ELF-1 (cell line): ENCODE measurements at regions not wholly inside any gene's neighbourhood (a gene's known extent, or its start where the extent isn't known, plus 50 kb on each side); places are given as distances from the start of the nearest gene placed in this dataset.
A peak's percentile ranks its signal among the peaks of the same experiment; 100 is the strongest.

Experiments
- DNase-seq: peaks from one replicate; pipeline ENCODE4 v3.0.0-alpha.2; 2016; ENCODE audit warnings: low read depth, low spot score

DNA sequence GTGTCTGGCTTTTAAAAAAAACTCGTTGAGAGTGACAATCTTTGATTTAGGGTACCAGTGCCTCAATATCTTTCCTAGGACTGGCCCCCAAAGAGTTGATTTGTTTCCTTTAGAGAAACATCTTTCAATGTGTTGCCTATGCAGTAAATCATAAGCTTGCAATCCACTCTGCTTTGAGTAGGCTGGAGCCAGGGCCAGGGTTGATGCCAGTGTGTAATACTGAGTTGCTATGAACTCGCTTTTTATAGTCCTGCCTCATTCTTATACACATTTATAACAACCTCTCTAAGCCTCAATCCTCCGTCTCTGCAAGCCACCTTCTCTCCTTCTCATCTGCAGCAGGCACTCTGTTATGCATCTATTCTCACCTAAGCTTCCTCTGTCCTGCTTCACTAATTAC lies 674.9 kb upstream of the POM121L12 start:
- DNase-seq: no peak

DNA sequence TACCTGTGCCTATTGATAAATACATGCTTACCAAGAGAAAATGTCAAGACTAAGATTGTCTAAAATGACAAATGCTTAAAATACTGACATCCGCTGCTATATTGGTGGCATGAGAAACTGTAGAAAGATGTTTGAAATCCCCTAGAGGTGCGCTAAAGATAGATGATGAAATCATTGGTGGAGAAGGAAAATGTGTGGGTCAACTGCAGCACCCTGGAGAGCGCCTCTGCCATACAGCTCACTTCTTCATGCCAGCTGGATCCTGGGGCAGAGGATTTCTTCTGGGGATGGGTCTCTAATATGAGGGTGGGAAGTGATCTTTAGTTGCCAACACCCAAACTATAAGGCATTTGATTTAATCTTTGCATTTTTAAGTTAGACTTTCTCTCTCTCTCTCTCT lies 680.4 kb upstream of the POM121L12 start:
- peak; percentile 27 for DNase-seq

DNA sequence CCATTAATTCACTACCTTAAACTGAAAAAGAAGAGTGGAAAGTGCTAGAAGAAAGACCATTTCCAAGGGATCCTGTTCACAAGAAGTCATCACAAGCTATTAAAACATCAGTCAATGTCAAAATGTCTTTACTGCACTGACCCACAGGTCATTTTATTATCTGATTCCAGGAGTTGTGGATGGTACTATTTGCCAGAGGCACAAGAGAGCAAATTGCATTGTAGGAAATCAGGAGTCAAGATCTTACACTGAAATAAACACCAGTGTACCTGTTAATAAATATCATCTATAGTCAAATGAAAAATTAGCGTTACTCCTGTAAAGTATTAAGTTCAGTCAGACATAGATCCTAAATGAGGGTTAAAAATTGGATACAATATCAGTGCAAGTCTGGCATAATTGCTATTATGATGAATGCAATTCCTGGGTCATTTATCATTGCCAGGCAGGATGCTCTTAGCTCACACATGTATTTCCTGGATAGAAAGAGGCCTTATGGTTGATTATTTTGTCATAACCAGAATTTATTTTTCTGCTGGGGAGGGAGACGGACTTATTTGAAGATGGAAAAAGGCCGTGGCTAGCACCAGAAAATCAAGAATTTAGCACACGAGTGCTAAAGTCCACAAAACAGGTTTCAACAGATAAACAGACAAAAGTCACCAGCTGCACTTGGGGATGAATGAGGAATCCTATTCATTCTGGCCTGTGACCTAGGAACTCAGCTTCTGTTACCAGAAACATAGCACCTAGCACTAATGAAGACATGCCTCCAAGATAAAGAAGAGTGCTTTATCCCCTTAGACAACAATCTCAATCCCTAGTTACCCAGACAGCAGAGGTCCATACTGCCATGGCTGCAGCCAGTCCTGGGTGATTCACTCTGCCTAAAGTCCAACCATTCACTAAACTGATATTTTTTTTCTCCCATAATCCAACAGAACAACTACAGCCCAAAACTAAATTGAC lies 683.1 kb upstream of the POM121L12 start:
- DNase-seq: no peak

DNA sequence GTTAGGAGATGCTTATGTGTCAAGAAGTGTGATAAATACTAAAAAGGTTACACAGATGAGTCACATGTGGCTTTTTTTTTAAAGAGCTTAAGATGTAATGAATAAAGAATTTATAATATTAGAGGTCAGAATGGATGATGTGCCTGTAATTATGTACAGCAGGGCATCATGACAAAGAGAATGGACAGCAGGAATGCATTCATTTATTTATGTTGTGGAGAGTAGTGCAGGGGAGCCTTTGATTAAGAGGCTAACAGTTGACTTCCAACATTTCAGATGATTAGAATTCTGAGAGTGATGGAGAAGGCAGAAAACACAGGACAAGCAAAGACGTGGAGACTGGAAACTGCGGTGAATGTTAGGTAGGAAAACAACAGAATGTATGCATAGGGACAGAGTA lies 691.4 kb upstream of the POM121L12 start:
- DNase-seq: no peak

DNA sequence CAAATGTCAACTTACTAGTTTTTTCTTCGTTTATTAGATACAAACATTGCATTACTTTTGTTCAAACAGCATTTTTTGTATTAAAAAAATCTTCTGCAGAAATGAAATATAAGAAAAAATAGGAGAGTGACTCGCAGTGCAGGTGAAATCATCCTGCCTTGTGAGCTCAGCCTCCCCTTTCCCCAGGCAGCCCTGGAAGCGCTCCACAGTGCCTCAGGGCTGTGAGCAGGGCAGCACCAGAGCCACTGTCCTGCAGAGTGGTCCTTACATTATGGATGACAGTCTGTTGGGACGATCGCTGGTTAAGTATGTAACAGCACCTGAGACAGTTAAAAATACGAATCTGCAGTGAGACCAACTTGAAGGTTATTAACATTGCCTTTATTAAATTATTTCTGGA lies 695.4 kb upstream of the POM121L12 start:
- no peak for DNase-seq

DNA sequence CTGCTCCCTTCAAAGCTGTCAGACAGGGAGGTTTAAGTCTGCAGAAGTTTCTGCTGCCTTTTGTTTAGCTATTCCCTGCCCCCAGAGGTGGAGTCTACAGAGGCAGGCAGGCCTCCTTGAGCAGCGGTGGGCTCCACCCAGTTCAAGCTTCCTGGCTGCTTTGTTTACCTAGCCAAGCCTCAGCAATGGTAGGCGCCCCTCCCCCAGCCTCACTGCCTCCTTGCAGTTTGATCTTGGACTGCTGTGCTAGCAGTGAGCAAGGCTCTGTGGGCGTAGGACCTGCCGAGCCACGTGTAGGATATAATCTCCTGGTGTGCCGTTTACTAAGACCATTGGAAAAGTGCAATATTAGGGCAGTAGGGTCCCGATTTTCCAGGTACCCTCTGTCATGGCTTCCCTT lies 707.1 kb upstream of the POM121L12 start:
- DNase-seq: peak; percentile 54

DNA sequence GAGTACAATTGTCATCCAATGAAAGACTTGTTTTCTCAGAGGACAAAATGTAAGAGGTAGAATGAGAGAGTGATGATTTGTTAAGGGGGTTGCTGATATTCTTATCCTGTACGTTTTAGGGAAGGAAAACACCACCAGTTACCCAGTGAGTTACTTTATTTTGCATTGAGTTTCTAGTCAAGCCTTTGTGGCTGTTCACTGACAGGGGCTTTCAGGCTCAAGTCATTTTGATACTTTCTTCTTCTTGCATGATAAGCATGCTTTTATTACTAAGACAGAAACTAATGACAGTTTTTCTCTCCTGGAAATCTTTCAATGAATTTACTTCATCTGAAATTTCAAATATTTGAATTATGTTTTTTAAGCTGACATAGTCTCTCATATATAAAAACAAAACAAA lies 710.2 kb upstream of the POM121L12 start:
- no peak for DNase-seq

DNA sequence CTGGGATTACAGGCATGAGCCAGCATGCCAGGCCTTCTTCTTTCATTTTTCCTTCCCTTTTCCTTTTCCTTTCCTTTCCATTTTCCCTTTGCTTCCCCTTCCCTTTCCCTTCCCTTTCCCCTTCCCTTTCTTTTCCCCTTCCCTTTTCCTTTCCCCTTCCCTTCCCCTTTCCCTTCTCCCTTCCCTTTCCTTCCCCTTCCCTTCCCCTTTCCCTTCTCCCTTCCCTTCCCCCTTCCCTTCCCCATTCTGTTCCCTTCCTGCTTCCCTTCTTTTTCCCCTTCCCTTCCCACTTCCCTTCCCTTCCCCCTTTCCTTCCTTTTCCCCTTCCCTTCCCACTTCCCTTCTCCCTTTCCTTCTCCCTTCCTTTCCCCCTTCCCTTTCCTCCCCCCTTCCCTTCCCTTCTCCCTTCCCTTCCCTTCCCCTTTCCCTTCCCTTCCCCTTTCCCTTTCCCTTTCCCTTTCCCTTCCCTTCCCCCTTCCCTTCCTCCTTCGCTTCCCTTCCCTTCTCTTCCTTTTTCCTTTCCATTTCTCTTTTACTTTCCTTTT lies 712.2 kb upstream of the POM121L12 start:
- DNase-seq: no peak

DNA sequence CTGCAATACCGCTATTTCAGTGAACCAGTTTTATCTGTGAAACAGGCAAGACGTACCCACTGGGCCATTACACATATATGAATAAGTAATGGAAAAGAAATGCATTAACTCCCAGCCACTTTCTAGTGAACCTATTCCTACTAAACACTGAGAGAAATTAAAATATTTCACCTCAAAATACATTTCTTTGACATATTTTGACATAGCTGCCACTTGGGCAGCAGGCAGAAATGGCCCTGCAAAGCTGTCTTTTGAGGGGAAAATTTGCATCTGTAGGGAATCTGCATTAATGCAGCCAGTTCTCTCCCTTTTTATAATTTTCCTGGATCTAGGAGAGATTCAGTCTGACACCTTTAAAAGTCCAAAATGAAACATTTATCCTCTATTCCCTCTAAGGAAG lies 714.8 kb upstream of the POM121L12 start:
- no peak for DNase-seq

DNA sequence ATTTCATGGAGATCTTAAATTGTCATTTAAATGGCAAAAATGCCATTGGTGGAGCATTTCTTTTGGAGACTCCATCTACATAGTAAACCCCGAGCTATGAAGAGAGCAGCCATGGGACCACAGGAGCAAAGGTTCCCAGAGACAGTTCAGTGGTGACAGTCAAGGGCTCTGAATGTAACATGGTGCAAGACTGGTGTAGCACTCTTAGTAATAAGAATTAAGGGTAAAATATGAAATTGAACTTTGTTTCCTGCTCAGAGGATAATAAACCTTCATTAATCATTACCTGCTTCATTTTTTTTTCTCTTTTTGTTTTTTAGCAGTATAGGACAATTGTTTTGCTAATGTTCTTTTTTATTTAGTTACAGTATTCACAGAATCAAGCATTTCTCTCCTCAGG lies 717.5 kb upstream of the POM121L12 start:
- no peak for DNase-seq

DNA sequence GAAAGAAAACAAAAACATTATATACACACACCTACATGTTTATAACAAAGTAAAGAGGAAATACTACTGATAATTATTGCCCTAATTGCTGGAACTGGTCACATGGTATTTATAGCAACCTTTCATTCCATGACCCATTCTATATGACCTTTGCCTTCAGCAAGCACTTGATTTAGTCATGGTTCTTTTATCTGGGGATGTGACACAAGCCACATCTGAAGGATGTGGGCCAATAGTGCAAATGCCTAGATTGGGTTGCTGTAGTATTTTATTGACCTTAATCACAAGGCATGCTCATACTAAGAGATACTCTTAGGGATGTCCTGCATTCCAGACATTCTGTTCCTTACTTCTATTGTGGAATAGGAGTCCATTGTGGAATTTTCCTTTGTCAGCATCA lies 723.5 kb upstream of the POM121L12 start:
- no peak for DNase-seq

DNA sequence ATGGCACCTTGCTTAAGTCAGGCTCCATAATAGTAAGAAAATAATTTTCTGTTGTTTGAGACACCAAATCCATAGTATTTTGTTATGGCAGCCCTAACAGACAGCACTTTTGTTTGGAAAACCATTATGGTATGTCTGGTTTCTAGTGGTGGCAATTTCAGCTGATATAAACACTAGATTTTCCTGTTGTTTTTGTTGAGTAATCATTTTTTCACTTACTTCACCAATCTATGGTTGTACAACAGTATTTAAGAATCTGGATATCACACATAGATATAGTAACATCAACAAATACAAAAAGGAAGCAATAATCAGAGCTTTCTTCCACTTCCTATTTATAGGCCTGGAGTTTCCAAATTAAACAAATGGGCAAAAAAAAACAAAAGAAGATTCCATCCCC lies 725.8 kb upstream of the POM121L12 start:
- DNase-seq: no peak

DNA sequence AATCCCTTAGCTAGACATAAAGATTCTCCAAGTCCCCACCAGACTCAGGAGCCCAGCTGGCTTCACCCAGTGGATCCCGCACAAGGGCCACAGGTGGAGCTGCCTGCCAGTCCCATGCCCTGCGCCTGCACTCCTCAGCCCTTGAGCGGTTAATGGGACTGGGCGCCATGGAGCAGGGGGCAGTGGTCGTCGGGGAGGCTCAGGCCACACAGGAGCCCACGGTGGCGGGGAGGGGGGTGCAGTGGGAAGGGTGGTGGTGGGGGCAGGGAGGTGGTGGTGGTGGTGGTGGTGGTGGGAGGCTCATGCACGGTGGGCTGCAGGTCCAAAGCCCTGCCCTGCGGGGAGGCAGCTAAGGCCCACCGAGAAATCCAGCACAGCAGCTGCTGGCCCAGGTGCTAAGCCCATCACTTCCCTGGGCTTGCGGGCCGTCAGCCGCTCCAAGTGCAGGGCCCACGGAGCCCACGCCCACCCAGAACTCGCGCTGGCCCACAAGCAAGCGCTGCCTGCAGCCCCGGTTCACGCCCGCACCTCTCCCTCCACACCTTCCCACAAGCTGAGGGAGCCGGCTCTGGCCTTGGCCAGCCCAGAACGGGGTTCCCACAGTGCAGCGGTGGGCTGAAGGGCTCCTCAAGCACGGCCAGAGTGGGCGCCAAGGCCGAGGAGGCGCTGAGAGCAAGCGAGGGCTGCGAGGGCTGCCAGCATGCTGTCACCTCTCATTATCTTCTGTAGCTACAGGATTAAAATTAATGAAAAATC lies 732.5 kb upstream of the POM121L12 start:
- DNase-seq: no peak

DNA sequence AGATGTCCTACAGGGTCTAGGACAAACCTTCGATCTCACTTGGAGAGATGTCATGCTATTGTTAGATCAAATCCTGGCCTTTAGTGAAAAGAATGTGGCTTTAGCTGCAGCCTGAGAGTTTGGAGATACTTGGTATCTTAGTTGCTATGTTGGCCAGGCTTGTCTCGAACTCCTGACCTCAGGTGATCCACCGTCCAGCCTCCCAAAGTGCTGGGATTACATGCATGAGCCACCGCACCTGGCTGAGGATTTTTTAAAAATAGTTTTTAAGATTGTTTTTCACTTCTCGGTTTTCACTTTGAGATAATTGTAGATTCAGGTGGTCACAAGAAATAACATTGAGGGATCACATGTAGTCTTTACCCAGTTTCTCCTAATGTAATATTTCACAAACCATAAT lies 738.3 kb upstream of the POM121L12 start:
- DNase-seq: no peak

DNA sequence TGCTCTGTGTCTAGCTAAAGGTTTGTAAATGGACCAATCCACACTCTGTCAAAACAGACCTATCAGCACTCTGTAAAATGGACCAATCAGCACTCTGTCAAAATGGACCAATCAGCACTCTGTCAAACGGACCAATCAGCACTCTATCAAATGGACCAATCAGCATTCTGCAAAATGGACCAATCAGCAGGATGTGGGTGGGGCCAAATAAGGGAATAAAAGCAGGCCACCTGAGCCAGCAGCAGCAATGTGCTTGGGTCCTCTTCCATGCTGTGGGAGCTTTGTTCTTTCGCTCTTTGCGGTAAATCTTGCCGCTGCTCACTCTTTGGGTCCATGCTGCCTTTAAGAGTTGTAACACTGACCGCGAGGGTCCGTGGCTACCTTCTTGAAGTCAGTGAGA lies 740.5 kb upstream of the POM121L12 start:
- no peak for DNase-seq

DNA sequence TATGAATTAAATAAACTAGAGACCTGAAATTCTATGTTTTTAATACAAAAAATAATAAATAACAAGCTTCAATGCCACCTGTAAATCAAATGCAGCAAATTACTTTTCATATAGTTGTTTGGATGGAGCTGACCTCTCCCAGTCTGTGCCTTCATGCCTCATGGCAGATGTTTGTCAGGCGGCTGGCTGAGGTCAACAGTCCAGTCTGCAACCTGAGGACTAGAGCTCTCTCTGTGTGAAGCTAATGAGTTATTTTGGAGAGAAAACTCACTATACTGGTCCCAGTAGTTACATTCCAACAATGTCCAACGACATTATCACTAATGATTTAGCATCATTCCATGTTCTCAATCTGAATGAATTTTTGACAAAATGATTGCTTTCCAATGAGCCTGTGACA lies 746.2 kb upstream of the POM121L12 start:
- DNase-seq: no peak

DNA sequence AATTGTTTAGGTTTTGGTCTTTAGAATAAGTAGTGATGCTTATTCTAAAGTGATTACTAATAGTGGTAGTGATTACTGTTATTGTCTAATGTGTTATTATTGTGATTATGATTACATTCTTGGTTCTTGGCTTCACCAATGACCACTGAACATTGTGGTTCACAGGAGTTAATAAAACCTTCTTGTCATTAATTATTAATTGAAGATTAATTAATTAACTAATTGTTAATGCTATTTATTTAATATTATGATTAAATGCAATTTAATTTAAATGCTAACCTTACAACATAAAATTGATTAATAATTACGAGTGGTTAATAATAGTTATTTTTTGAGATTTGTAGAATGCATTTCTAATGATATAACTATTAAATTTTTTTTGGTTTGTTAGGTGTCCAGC lies 747.7 kb upstream of the POM121L12 start:
- no peak for DNase-seq

DNA sequence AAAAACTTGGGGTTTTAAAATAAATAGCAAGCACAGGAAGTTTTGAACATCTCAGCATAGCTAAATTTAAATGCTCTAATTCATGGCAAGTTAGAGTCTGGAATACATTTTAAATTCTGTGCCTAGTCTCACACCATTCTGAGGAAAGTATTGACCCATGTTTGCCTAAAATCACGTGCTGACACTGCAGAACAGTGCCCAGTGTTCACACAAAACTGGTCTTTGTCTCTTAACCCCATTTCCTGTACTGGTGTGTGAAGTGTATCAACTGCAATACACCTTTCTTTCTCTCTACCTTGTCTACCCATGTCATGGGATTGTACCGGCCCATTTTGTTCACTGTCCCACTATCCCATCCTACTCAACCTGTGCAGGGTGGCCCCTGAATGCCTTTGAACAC lies 749.7 kb upstream of the POM121L12 start:
- no peak for DNase-seq

DNA sequence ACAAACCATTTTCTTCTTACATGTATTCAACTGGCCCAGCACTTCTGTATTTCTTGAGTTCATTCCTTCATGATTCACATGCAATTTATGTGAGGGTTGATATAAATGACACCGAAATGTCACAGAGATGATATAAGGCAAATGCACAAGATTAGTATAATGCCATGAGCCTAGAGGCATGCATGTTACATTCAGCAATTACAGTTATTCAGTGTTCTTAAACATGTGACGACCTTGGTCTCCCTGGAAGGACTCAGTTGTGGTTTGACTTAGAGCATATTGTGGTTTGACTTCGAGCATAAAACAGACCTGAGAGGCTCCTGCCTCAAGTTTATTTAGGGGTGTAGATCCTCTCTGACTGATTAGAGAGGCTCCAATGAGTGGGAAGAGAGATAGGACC lies 752.1 kb upstream of the POM121L12 start:
- no peak for DNase-seq

DNA sequence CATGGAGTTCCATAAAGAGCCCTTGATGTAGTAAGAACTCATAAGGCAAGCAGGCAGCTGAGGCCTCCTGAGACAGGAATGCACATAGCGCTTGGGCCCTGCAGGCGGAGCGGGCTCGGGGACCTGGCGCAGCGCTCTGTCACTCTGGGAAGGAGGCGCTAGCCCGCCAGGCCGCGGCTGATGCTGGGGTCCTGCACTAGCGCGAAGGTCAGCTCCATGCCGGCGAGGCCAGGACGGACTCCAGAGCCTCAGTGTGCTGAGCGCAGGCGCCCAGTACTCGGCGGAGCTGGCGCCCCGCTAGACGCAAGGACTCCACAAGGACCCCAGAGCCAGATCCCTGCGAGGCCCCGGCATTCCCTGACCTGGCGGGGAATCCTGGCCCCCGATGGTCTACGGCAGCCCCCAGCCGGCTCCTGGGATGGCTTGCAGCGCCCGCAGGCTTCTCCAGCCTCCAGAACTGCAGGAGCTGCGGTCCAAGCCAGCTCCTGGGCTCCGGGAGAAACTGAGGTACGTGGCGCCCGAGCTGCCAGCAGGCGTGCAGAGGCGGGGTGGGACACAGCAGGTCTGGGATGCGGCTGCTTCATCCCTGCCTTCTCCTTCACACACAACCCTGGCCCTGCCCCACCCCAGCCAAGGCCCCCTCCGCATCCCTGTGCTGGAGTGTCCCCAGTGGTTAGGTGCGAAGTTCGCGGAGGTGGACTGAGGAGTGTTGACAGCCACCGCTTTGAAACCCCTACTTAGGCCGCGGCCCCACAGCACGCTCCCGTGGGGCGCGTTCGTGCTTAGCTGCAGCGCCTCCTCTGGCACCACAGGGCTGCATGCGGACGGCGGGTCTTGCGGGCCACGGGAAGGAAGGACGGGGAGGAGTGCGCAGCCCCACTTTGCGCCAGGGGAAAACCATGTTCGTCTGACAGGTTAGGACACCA lies 761.5 kb upstream of the POM121L12 start:
- DNase-seq: peak; percentile 88

DNA sequence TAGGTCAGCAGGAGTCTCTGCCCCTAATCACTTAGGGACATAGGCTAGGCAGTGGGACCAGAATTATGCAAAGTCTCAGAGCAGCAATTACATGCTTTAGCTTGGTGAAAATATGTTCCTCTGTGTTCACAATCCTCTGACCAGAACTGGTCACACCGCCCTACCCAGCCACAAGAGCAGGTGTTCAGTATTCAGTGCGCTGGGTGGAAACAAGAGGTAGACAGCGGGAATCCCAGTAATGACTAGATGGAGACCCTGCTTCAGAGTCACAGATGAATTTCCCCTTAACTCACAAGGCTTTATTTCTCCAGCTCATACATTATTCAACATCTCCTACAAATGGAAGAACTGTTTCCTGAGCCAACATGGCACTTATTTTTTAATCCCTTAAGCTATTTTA lies 763.7 kb upstream of the POM121L12 start:
- no peak for DNase-seq

DNA sequence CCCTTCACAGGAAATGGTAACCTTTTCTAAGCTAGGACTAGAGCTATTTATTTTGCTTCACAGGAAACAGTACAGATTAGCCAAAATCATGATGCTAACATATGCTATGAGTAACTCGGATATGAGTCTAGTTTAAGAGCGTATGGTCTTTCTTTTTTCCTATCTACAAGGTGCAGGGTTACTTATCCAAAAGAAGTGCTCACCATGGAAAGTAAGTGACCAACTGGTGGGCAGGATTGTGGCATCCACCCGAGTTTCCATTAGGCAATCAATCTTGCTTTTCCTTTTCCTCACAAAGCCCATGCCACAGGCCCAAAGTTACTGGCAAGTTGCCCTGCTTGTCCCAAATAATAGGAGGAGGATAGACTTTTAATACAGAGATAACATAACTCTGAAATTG lies 765.1 kb upstream of the POM121L12 start:
- no peak for DNase-seq
